GM19463 (cell line): ENCODE measurements at regions not wholly inside any gene's neighbourhood (a gene's known extent, or its start where the extent isn't known, plus 50 kb on each side); places are given as distances from the start of the nearest gene placed in this dataset.
"Not testable (repeated sequence)": the region's sequence is repeated elsewhere in the genome, so short reads cannot be mapped to it uniquely, and the experiment has no call there.

Experiments used
- ATAC-seq: cut with Tn5 transposase; IDR thresholded peaks from one replicate; pipeline ENCODE4 v1.9.1; 2021; ENCODE audit warnings: mild to moderate bottlenecking, moderate library complexity; ENCODE audit not compliant: unreplicated experiment

DNA sequence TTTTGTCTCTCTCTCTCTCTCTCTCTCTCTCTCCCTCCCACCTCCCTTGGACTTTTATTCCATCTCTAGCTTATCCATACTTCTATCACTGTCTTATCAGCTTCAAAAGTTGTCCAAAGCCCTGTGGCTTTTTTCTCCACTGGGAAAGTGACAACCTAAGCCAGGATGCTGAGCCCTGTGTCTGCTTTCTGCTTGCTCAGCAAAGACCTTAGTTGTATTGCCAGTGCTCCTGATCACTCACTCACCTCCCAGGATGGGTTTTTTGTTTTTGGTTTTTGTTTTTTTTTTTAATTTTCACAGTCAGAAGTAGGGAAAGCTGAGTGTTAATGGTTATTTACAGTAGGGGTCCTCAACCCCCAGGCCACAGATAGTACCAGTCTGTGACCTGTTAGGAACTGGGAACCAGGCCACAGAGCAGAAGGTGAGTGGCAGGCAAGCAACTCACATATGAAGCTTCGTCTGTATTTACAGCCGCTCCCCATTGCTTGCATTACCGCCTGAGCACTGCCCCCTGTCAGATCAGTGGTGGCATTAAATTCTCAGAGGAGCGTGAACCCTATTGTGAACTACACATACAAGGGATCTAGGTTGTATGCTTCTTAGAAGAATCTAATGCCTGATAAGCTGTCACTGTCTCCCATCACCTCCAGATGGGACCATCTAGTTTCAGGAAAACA is 125.0 kb upstream of the ID4 start:
- no peak for ATAC-seq

DNA sequence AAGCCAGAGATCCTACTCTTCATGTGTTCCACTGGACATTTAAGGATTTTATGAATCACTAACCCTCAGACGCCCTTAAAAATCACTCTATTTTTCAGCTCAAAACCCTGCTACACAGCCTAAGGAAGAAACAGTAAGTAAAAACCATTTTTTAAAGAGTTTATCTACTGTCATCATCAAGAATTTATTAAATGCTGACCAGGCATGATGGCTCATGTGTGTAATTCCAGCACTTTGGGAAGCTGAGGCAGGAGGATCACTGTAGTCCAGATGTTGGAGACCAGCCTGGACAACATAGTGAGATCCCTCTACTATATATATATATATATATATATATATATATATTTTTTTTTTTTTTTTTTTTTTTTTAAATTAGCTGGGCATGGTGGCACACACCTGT is 124.2 kb upstream of the ID4 start:
- no peak for ATAC-seq

DNA sequence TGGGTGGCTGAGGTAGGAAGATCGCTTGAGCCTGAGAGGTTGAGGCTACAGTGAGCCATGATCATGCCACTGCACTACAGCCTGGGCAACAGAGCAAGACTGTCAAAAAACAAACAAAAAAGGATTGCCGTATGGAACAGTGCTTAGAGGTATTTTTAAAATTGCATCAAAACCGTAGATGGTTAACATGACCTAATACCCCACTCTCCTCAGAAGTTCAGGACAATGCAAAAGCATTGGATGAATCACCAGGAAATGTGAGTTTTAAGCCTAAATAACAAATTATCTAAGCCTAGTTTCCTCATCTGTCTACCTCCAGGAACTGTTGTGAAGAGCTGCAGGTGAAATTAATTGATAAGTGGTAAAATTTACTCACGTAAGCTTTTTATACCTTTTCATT is 123.8 kb upstream of the ID4 start:
- ATAC-seq, result no peak

DNA sequence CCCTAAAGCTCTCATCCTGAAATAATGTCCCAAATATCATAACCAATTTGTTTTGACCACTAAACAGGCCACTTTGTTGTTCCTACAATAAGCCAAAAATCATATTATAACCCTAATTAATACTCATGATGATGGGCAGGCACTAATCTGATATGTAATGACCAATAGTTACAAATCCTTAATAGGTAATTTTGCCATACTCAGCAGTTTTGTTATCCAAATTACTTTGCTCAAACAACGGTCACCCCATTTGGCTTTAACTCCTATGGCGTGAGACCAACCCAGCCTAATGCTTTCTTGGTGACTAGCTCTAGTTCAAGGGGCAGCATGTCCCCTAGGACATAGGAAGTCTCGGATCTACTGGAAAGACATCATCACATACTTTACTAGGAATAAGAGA is 123.2 kb upstream of the ID4 start:
- no peak for ATAC-seq

DNA sequence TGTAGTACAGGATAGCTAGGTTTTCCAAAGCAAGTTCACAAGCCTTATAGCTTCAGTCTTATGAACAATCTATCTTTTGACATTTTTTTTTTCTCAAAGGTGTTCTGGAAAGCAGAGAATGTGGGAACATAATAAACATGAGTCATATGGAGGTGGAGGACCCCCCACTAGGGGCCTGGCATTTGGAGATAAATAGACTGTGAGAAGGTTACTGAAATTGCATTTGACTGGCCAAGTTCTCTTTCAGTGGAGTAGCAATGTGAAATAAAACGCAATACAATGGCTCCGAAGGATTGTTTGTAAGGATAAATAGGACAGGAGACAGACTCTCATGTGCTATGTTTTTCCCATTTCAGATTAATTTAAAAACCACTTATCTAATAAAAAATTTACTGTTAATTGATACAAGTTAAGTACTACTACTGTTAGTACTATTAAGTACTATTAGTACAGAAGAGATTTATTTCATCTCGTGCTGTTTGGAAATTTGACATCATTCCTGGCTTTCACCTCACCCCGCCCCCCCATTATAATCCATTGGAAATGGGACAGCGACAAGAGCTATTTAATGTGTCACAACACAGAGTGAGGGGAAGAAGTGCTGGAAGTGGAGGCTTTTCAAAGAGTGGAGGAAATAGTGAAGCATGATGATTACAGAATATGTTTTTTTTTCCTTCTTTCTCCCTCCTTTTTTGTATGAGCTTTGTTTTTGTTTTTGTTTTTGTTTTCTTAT is 122.6 kb upstream of the ID4 start:
- no peak for ATAC-seq

DNA sequence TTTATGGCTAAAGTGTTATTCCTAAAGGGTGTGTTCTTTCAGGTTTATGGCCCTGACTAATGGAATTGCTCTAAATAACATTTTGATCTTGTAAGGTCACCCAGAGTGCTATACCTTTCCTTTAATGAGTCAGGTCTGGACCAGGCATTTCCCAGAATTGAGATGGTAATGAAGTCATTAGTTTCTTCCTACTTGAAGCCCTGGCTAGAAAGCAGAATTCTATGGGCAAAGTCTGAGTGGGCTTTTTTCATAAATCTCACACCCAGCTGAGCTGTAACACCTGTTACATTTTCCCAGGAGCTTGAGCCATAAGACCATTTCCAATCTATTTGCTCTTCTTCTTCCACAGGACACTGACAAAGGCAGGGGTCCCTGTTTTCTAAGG is 122.0 kb upstream of the ID4 start:
- no peak for ATAC-seq

DNA sequence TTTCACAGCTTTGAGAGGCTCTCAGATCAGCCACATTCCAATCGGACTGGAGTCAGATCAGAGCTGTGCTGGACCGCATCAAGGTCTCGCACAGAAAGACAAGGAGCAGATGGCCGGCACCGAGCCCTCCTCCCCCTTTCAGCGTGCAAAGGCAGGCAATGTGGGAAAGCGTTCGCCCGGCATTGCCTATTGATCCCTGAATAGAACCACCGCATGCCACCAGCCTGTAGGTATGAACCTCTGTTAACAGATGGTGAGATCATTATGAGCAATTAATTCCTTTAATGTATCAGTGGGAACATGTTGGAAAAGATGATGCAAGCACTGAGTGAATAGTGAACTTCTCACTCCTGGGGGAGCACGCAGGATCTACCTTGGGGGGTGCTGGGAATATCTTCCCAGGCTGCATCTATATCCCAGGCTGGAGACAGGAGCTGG is 117.5 kb upstream of the ID4 start:
- no peak for ATAC-seq

DNA sequence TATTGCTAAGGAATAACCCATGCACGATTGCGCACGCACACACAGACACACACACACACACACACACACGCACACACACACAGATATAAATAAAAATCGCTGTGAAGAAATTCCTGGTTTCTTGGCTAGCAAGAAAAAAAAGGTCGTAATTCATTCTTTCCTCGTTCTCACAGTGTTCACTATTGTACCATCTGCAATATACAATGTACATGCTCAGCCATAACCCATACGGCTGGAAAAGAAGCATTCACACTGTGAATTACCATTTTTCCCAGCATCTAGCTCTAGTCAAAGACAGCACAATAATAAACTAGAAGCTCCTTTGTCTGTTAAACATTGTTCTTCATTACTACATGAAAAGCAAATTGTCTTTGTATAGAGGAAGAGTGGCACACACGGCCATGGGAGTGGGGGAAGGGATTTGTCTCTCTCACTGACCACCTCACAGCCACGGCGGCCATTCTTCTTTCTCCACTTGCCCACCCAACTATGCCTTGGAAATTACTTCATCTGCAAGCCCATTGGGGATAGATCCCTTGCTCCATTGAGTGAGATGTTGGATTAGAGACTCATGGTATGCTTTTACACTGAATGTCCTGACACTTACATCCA is 115.3 kb upstream of the ID4 start:
- ATAC-seq, result no peak

DNA sequence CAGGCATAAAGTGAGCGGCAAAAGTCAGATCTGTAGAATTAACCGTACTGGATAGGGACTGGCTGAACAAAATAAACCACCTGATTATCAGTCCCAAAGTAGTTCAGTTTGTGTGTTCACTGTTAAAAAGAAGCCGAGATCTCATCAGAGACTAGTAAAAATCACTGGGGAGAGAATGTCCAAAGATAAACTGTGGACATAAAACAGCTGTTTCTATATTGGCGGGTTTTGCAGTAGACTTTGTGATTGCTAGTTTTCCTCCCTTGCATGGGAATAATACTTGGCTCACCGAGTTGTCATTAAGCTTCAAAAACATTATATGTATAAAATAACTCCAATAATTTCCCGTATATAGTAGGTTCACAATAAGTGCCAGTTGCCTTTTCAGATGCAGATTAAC is 114.2 kb upstream of the ID4 start:
- ATAC-seq, result no peak

DNA sequence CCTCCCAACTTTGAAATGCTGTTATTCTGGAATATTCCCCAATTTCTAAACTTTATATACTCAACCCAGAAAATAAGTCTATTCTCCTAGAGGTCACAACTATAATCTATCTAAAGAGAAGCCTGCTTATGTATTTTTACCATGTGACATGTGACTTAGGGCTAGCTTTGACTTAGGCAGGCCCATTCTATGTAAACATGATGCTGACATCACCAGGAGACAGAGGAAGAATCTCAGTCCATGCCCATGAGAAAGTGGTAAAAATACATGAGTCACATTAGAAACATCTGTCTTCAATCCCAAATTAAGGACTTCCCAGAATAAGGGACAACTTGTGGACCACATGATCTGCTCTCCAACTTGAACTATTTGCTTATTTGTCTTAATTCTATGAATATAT is 113.6 kb upstream of the ID4 start:
- ATAC-seq, result no peak

DNA sequence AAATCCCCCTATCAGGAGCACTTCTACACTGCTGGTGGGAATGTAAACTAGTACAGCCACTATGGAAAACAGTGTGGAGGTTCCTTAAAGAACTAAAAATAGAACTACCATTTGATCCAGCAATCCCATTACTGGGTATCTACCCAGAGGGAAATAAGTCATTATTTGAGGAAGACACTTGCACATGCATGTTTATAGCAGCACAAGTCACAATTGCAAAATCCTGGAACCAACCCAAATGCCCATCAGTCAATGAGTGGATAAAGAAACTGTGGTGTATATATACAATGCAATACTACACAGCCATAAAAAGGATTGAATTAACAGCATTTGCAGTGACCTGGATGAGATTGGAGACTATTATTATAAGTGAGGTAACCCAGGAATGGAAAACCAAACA is 111.7 kb upstream of the ID4 start:
- not testable (repeated sequence) for ATAC-seq

DNA sequence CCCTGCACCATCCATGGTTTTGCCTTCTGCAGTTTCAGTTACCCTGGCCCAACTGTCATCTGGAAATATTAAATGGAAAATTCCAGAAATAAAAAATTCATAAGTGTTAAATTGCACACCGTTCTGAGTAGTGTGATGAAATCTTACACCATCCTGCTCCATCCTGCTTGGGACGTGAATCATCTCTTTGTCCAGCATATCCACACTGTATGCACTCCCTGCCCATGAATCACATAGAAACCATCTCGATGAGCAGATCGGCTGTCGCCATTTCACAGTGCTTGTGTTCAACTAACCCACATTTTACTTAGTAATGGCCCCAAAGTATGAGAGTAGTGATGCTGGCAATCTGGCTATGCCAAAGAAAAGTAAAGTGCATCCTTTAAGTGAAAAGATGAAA is 105.9 kb upstream of the ID4 start:
- ATAC-seq, result no peak

DNA sequence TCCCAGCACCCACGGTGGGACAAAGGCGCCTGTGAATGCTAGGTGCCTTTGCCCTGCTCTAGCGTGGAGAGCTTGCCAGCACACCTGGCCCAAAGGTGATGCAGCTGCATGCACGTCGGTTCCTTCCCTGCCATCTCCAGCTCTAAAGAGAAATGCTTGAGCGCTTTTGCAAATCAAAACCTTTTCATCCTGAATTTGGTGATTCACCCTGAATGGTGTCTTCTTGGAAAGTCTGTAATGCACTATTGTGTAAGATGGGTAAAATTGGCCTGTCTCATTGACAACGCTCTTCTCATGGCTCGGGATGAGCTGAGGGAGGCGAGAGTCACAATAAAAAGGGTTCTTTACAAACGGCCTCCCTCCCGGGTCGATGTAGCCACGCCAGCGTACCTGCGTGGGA is 103.1 kb upstream of the ID4 start:
- ATAC-seq, result no peak

DNA sequence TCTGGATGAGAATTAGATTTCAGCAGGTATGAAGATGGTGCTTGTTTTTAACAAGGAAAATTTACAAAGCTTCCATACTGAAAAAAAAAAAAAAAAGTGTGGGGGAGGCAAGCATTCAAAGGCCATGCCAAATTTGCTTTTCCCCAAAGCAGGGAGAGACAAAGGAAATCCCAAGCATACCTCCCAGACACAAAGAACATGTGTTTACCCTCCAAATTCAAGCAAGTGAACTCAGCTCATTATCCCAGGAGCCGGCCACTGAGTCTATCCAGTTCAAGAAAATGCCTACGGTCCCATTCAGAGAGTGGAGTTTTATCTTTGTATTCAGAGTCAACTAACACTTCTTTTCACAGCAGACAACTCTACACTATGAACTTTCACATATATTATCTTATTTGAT is 102.7 kb upstream of the ID4 start:
- ATAC-seq, result no peak

DNA sequence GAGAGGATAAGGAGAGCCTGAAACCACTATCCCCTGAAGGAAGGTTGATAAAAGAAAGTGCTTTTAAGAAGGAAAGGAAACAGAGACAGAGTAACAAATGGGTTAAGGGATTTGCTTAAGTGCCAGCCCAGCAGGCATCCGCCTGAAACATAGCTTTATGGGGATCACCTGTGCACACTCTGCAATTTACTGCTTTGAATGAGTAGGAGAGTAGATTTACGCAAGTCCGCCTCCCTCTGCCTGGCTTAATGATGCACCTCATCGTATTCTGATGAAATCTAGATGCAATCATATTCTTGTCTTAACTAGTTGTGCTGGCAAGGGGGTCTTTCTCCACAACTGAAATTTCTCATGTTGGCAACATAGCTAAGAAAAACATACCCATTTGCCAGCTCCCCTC is 101.1 kb upstream of the ID4 start:
- ATAC-seq, result no peak

DNA sequence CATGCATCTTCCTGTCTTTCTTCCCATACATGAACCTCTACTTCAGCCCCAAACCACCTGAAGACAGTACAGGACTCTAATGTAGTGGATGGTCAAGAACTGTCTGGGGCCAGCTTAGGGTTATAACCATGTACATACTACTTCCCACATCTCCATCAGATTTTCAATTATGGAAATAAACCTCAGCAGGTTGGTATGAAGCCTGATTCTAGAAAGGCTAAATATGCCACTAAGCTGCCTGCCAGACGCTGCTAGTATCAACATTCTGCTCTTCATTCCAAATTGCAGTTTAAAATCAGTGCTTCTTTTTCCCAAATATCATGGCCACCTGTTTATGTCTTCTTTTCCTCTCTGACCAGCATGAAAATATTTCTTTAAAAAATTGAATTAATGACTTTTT is 99.2 kb upstream of the ID4 start:
- ATAC-seq, result no peak

DNA sequence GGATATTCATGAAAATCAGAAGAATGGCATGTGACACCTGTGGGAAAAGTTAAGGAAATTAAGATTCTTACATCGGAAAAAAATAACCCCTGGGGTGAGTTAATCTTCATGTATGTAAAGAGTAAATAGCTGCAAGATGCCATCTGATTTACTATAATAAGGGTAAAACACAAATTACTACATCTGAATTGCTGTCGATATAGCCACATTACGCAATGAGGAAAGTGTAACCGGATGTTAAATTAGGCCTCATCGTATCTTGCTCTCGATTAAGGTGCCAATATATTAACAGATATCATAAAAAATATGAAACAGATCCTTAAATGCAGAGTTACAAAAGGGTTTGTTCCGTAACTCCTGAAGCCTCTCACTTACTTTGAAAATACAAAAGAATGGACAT is 87.4 kb upstream of the ID4 start:
- ATAC-seq, result no peak

DNA sequence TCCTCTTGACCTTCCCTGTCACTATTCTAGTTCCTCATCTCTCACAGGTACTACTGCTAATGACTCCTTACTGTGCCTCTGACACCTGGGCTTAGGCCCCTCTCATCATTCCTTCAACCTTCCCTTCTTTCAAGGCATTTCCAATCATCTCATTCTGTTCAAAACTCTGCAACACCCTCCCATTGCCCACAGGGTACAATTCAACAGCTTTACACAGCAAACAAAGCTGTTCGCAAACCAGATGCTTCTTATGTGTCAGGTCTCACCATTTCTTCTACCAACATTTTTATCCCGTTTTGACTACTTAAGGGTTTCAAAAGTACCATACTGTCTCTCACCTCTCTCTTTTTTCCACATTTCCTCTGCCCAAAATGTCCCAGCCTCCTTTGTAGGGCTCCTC is 84.4 kb upstream of the ID4 start:
- no peak for ATAC-seq

DNA sequence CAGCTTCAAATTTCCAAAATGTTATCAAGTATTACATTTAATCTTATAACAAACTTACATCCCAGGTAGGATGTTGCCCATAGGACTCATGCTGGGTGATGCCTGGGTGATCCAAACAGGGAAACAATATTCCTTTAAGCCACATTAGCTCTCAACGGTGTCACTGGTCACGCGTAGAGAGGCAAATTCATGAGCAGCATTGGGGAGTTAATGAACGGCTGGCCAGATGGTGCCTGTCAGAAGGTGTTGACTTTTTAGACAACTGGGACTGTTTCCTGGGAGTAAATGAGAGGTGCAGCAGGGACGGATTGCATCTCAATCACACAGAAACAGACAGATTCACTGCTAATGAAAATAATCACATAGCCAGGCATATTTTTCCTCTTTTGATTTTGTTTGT is 83.3 kb upstream of the ID4 start:
- ATAC-seq, result no peak

DNA sequence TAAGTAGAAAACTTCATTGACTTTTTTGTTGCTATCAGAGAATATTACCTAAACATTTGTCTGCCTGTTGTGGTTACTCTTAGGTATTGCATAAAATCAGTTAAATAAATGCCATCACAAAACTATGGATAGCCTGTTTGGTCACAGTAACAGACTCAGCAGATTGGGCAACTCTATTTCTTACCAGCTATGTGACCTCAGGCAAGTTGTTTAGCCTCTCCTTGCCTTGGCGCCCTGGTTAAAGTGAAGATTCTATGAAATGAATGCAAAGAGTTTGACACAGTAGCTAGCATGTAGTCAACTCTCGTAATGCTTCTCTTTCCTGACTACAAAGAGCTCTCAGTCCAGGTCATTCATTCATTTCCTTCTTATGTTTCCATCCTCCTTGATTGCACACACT is 82.5 kb upstream of the ID4 start:
- no peak for ATAC-seq

DNA sequence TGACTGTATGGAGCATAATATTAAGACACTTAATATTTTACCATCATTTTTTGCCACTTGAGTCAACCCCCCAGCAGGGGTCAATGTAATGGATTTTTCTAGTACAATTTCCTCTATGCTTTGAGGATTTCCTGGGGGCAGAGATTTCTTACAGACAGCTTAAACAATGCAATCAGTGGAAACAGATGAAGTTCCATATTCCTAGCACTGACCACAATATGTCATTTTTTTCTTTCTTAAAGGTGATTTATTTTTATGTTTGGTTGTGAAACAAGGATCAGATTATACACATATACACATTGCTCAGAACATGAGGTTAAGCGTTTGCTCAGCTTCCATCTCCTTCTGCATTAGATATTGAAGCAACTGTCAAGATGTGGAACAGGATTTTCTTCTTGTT is 82.0 kb upstream of the ID4 start:
- ATAC-seq, result no peak

DNA sequence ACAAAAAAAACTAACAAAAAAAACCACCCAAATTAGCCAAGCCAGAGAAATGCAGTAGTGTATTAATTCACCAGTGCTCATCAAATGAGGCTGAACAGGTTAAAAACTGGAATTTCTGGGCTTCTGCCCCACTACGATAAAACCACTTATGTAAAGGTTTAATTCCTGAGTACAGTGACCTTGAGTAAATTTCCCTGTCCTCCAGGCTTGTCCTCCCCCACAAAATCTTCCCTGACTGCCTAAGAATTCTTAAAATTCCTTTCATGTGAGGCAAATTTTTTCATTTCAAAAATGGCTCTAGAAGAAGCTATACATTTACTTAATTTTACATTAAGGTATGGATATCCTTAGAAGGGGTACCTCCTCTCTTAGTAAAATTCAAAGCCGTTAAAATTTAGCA is 80.1 kb upstream of the ID4 start:
- ATAC-seq, result no peak
